DMS53 (cell line): ENCODE measurements at regions not wholly inside any gene's neighbourhood (a gene's known extent, or its start where the extent isn't known, plus 50 kb on each side); places are given as distances from the start of the nearest gene placed in this dataset.
A peak's percentile ranks its signal among the peaks of the same experiment; 100 is the strongest.

Experiments
- DNase-seq: peaks from one replicate; lab custom pipeline; 2025; lab: John Stamatoyannopoulos, UW

- no peak for DNase-seq
Measured at GRCh38 chr1:38456531-38456876, 403.1 kb downstream of the RRAGC start.

DNA sequence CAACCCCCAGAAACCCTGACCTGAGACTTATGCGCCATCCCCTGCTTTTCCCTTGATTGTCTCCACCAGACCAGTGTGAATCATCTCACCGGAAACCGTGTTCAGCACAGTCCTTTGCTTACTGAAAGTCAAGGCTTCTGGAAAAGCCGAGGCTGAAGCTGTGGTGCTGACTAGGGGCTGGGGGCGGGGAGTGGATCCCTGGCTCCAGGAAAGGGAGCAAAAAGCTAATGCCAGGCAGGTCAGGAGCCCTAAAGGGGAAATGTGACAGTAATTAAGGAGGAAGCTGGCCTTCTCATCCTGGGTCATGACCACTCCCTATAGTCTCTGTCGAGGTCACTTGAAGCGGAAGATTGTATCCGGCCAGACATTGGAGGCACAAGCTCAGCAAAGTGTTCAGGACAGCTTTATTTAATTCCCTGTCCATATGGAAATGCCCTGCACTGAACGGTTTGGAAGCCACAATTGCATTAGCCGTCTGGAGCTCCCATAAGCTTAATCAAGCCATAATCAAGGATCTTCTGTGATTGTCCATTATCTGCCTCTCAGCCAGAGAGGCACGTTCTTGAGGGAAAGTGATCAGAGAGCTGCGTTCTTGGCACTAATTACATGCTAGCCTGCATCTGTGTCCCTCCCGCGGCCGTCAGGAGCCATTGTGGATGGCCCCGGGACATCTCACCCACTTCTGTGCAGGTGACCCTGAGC is 403.6 kb downstream of the RRAGC start:
- DNase-seq, result no peak

DNA sequence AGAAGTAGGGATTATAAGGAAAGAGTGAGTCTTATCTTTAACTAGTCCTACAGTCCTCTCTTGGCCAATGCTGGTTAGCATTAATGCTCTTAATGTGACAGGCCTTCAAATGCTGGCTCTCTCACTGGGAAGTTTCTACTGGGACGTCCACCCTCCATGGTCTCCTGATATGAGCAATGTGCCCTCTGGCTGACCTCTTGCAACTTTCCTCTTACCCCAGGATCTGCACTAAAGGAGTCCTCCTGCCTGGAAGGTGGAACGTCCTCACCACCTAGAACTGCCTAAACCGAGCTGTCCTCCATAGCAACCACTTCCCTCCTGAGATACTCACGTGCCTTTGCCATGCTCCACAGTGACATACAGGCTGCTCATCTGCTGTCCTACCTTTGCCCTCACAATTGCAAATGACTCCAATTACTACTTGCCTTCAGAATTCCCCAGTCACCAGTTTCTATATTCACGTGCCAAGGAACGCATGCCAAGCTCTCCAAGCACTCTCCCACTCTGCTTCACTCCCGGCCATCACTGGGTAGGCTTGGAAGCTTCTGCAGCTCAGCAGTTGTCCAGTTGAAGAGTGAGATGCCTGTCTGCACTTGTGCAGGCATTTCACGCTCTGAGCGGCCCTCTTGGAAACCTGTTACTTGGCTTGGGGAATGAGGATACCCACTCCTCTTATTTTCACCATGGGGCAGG is 404.7 kb downstream of the RRAGC start:
- DNase-seq, result no peak

DNA sequence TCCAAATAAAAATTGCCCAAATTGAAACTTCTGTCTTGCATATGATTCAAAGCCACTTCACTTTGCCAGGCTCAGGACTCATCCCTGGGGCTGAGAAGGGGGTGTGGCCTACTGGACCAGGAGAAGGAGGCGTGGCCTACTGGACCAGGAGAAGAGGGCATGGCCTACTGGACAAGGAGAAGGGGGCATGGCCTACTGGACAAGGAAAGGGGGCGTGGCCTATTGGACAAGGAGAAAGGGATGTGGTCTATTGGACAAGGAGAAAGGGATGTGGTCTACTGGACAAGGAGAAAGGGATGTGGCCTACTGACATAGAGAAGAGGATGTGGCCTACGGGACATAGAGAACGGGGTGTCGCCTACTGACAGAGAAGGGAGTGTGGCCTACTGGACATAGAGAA is 405.3 kb downstream of the RRAGC start:
- peak; percentile 47 for DNase-seq

DNA sequence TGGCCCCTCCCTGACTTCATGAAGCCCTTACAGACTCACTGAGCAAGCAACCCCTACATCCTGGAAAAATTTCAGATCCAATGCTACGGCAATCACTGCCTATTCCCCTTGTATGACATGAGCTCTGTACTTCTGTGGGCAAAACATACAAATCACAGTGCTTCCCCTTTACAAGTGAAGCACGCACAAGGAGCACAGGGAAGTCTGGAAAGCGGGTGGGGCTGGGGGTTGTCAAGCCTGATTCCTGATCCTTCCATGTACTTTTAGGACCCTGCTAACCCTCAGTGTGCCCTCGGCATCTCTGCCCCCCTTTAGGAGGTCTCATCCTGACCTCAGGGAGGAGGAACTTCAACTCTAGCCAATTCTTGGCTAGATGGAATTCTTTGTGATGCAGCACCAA is 405.7 kb upstream of the POU3F1 start:
- no peak for DNase-seq

- DNase-seq, result no peak
Measured at GRCh38 chr1:38451541-38451993, 405.0 kb upstream of the POU3F1 start.

GRCh38 chr1:38448893-38449292 is 402.3 kb upstream of the POU3F1 start:
- DNase-seq, result no peak

DNA sequence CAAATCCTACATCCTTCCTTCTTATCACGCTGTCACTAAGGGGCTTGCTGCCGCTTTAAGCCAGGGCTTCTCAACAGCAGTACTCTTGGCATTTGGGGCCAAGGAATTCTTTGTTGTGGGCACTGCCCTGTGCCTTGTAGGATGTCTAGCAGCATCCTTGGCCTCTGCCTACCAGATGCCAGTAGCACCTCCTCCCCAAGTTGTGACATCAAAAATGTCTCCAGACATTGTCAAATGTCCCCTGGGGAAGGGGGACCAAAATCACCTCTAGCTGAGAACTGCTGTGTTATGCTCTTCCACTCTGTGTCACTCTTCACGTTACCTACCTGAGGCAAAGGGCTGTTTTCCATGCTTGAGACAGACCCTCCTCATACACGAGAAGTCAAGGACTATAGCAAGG is 400.3 kb upstream of the POU3F1 start:
- DNase-seq, result no peak

DNA sequence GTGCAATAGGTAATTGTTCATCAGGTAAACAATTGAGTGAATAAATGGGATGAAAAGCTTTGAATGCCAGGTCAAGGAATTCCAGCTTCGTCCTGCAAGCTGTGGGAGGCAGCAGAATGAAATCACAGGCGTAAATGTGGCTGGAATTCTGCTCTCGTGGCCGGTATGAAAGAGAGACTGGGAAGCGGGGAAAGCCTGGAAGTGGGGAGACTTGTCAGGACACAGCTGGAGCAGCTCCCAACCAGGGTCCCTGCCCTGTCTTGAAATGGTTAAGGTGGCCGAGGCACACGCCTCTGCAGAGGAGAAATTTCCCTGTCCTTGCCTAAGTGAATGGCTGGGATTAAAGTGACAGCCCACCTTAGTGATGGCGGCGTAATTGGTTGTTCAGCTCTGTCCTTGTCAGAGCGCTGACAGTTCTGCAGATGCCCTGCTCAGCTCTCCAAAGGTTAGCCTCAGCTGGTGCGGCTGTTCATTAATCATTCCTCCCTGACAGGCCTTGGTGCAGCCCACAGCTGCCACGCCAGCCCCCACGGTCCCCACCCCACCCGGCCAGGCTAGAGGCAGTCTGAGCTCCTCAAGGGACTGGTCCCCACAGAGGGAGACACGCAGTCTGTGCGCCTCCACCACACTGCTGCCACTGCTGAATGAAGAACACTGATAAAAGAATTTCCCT is 398.3 kb upstream of the POU3F1 start:
- DNase-seq, result no peak

DNA sequence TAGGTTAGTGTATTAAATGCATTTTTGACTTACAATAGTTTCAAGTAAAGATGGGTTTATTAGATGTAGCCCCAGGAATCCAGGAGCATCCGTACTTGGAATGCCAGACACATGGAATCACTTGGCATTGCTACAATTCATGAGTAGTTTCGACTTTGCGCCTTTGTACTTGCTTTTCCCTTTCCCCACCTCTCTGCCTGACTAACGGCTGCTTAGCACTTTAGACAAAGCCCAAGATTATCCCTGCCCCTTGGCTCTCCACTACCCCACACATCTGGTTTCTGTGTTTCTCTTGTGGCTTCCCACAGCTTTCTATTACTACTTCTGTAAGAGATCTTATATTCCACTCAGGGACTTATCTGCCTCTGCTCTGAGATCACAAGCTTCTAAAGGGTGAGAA is 397.7 kb upstream of the POU3F1 start:
- no peak for DNase-seq

- no peak for DNase-seq
Measured at GRCh38 chr1:38440402-38440801, 393.8 kb upstream of the POU3F1 start.

DNA sequence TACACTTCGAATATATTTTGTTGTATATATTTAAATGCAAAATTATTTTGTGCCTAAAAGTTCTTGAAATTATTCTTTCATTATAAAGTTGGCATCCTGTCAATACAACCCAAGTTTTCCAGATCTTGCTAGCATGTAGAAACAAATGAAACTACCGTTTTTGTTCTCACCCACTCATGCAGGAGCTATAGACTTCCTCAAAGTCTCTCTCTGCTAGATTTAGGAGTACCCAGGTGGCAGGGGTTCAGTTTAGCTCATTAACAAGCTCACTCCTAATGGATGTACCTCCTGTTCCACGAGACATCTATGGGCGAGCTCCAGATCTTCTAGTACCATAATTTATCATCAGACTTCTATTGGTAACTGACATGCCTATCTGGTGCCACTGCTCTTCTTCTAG is 390.2 kb upstream of the POU3F1 start:
- no peak for DNase-seq

- DNase-seq, result no peak
Measured at GRCh38 chr1:38436006-38436405, 389.4 kb upstream of the POU3F1 start.

GRCh38 chr1:38433084-38433722 is 386.6 kb upstream of the POU3F1 start:
- no peak for DNase-seq

DNA sequence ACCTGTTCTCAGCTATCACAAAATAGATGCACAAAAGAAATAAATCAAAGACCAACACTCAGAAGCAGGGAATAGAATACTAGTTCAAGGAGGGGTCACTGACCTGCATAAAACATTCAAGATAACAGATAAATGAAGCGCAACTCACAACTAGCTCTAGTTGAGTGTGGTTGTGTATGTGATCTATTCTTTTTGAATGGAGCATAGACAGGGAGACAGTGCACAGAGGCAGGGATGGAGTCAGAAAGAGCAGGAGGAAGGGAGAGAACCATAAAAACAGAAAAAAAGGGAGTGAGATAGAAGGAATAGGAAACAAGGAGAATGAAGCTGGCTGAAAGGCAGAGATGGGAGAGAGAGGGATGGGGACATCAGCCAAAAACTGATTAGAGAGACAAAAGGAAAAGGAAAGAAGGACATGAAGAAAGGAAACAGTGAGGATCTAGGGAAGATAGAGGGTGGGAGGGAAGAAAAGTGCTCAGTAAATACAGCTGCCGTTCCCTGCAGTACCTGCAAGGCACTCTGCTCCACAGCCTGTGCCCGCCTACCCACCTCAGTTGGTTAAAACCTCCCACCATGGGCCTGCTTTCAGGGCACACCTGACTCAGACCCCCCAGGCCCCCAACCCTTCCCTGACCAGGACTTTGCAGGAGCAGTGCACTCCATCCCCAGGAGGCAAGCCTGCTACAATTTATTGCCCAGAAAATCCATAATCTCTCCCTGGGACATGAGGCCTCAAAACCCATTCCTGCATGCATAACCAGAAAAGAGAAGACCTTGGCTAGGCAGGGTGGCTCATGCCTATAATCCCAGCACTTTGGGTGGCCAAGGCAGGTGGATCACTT is 385.2 kb upstream of the POU3F1 start:
- DNase-seq, result no peak

GRCh38 chr1:38430949-38431348 is 384.4 kb upstream of the POU3F1 start:
- DNase-seq, result no peak

- DNase-seq, result no peak
Measured at GRCh38 chr1:38424677-38425076, 378.1 kb upstream of the POU3F1 start.

GRCh38 chr1:38420666-38421065 is 374.1 kb upstream of the POU3F1 start:
- no peak for DNase-seq

DNA sequence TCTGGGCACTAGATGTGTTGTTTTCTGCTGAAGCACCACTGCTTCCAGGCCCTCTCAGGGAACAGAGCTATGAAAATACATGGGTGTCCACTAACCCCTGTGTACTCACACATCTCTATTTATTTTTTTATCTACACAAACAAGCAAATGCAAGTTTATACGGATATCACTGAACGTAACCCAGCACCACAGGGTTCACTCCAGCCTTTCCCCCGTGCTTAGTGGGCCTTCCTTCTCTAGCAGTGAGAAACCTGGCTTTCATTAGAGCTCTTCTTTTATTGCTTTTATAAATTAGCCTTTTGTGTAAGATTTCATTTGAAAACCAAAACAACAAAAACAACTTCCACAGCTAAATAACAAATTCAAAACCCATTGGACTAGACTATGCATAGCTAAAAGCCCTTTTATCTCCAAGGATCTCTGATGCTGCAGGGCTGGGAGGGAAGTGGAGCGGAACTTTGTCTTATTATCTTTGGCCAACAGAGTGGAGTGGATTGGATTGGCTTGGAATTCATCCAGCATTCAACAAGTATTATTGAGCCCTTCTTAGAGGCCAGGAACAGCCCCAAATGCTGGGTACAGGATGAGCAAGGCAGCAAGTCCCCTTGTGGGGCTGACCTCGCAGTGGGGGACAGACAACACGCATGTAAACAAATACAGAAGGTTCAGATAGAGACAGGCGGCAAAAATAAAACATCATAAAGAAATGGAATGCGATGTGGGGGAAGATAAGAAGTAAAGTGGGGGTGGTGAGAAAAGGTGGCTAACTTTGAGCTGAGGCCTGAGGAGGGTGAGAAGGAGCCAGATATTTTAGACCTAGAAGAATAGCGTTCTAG is 371.8 kb upstream of the POU3F1 start:
- no peak for DNase-seq

DNA sequence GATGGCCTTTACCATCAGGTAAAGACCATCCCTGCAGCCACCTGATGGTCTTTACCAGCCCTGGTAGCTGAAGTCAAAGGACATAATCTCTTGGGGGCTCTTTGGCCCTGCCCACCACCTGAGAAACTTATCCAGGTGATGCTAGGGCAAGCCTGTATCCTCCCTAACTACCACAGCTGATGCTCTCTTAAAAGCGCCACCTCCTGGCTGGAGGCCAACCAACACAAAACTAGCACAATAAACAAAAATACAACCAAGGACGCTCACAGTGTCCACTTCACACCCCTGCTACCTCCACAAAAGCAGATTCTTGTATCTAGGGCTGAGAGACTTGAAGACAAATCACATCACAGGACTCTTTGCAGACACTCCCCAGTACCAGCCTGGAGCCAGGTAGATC is 357.1 kb upstream of the POU3F1 start:
- DNase-seq, result no peak

DNA sequence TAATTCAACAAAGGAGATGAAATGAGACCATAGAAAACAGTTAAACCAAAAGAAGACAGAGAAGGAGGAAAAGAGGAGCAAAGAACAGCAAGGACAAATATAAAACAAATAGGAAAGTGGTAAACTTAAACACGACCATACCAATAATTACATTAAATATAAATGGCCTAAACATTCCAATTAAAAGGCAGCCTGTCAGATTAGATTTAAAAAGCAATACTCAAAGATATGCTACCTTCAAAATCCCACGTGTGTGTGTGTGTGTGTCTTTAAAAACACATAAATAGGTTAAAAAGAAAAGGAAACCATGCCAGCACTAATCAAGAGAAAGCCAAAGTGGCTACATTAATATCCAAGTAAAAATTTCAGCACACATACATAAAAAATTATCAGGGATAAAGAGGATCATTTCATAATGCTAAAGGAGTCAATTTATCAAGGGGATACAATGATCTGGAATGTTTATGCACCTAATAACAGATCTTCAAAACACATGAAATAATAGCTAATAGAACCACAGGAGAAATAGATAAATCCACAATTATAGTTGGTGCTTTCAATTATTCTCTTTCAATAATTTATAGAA is 355.7 kb upstream of the POU3F1 start:
- DNase-seq, result no peak
